GM10266 (cell line): ENCODE measurements at regions not wholly inside any gene's neighbourhood (a gene's known extent, or its start where the extent isn't known, plus 50 kb on each side); places are given as distances from the start of the nearest gene placed in this dataset.

Experiments
- DNase-seq: peaks from one replicate; pipeline ENCODE4 v3.0.0; 2012; ENCODE audit errors: extremely low spot score
- CTCF ChIP-seq: IDR thresholded peaks from 2 replicates; pipeline ENCODE4 v1.5.1; 2012; ENCODE audit warnings: mild to moderate bottlenecking, low read depth; ENCODE audit not compliant: control insufficient read depth, insufficient read depth; ENCODE audit errors: missing control alignments

- DNase-seq, result no peak
- no peak for TF ChIP-seq CTCF
These were observed 637.4 kb downstream of the REEP3 start for GRCh38 chr10:64158551-64158950.

DNA sequence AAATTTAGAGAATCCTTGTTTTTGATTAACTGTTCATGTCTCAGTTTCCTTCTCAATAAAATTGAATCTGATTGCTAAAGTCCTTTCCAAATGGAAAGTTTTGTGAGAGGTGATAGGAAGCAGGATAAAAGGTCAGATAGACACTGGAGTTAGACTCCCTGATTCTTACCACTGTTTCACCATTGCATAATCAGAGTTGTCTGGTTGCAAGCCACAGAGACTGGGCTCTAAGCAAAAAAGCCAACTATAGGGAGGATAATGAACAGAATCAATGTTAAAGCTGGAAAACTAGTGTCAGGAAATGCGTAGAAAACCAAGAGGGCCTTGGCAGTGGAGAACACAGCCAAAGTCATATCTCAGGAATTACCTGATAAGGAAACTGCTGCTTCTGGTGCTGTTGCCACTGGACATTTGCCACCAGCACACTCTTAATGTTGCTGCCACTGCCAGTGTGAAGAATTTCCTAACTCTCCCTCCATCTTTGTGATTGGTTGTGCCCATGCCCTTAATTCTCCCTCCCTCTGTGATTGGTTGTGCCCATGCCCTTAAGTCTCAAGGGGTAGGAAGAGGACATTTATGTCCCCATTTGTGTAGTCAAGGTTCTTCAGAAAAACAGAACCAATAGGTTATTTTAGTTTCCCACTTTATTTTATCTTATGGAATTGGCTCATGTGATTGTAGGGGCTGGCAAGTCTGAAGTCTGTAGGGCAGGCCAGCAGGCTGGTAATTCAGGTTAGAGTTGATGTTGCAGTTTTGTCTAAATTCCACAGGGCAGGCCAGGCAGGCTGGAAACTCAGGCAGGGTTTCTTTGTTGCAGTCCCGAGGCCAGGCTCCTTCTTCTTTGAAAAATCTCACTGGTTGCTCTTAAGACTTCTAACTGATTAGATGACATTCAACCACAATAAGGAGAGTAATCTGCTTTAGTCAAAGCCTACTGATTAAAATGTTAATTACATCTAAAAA lies 639.0 kb downstream of the REEP3 start:
- no peak for TF ChIP-seq CTCF
- DNase-seq, result no peak

GRCh38 chr10:64170791-64171190 lies 649.6 kb downstream of the REEP3 start:
- TF ChIP-seq CTCF, result no peak
- DNase-seq, result no peak

GRCh38 chr10:64173826-64174225 lies 652.6 kb downstream of the REEP3 start:
- no peak for TF ChIP-seq CTCF
- no peak for DNase-seq

DNA sequence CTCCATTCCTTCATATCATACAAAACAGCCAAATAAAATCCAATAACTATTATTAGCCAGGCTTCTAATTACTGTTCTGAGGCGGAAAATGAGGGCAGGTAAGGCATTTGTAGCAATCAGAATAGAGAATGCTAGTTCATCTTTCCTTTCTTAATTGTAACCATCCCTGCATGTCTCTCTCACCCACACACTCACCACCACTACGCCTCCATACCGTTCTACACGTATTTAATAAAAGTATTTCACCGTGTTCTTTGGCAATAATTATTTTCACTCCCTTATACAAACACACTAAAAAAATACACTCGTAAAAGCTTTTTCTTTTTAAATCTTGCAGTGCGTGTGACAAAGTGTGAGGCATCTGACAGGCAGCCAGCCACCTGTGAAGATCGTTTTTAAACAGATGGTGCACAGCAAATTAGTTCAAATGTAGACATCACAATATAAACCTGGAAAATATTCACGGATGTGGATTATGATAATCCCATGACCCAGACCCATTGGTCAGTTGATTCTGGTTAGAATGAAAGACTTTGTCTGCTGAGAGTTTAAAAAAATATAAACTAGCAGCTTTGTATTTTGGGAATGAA lies 653.6 kb downstream of the REEP3 start:
- DNase-seq, result no peak
- no peak for TF ChIP-seq CTCF

GRCh38 chr10:64175271-64175962 lies 654.2 kb downstream of the REEP3 start:
- TF ChIP-seq CTCF, result no peak
- no peak for DNase-seq
